Skeletal muscle tissue (tissue), 3 donors: ENCODE measurements at regions not wholly inside any gene's neighbourhood (a gene's known extent, or its start where the extent isn't known, plus 50 kb on each side); places are given as distances from the start of the nearest gene placed in this dataset.

Source experiments
- H3K27ac ChIP-seq: one replicate; pipeline ENCODE4 v1.7.0; 2013; ENCODE audit warnings: mild to moderate bottlenecking, low read depth, low read length, inconsistent platforms
- H3K27me3 ChIP-seq, 3 donors: one replicate each; pipeline ENCODE4 v1.7.0; 2013; ENCODE audit warnings: low read length in 3 of 3; ENCODE audit not compliant: control insufficient read depth in 3 of 3, insufficient read depth in 3 of 3
- H3K36me3 ChIP-seq, 3 donors: one replicate each; pipeline ENCODE4 v1.7.0; 2013; ENCODE audit warnings: low read length in 3 of 3; ENCODE audit not compliant: control insufficient read depth in 3 of 3, insufficient read depth in 3 of 3
- H3K4me1 ChIP-seq, 3 donors: one replicate each; pipeline ENCODE4 v1.7.0; 2013; ENCODE audit warnings: low read length in 3 of 3, mild to moderate bottlenecking in 3 of 3; ENCODE audit not compliant: control insufficient read depth in 3 of 3, insufficient read depth in 3 of 3
- H3K4me3 ChIP-seq, 3 donors: one replicate each; pipeline ENCODE4 v1.7.0; 2013; ENCODE audit warnings: low read length in 3 of 3
- H3K9ac ChIP-seq, 3 donors: one replicate each; pipeline ENCODE4 v1.7.0; 2013; ENCODE audit warnings: low read length in 3 of 3, mild to moderate bottlenecking in 3 of 3, moderate library complexity in 2 of 3, low read depth in 1 of 3
- H3K9me3 ChIP-seq, 3 donors: one replicate each; pipeline ENCODE4 v1.7.0; 2013; ENCODE audit warnings: low read length in 3 of 3; ENCODE audit not compliant: control insufficient read depth in 3 of 3
- donor health status: Osteomylitis.

DNA sequence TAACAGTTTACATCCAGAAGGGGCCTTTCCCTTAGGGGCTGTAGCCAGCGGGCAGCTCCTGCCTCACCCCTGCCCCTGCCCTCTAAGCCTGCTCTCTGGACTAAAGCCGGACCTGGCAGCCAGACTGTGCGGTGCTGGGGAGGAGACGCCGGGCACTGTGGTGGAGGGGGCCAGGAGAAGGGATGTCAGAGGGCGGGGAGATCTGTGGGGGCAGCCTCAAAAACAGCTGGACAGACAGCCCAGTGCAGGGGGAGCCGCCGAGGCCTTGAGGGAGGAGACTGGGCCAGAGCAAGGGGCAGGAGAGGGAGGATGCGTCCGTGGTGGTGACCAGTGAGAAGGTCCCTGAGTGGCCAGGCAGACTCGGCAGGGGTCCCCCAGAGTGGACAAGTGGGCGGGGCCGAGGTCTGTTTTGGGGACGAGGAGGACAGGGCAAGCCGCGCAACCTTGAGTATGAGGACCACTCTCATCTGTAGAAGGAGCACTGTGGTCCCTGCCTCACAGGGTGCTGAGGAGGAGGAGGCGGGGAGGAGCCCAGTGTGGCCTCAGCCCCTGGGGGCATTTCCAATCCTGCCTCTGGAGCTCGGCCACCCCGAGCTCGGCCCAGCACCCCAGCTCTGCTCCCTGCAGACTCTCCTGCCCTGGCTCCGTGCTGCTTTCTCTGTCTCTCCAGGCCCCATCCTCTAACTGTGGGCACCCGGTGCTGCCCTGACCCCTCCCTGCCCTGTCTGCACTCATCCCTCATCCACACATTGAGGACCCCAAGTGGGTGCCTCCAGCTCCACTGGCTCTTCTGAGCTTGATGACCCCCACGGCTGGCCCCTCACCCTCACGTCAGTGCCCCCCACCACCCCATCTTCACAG, 59.2 kb upstream of the NKX1-1 start:
- H3K36me3 ChIP-seq: no peaks in the 10 kb centered on the region
- H3K4me3 ChIP-seq: no peak overlapping the region
- H3K9me3 ChIP-seq: peaks cover 0 to 6% (median 0%) of the 10 kb centered on the region in 3 donors
- H3K4me1 ChIP-seq: no peaks in the 10 kb centered on the region
- no peak overlapping the region for H3K9ac ChIP-seq
- no peak overlapping the region for H3K27ac ChIP-seq
- peaks cover 42 to 66% (median 63%) of the 10 kb centered on the region in 3 donors for H3K27me3 ChIP-seq

DNA sequence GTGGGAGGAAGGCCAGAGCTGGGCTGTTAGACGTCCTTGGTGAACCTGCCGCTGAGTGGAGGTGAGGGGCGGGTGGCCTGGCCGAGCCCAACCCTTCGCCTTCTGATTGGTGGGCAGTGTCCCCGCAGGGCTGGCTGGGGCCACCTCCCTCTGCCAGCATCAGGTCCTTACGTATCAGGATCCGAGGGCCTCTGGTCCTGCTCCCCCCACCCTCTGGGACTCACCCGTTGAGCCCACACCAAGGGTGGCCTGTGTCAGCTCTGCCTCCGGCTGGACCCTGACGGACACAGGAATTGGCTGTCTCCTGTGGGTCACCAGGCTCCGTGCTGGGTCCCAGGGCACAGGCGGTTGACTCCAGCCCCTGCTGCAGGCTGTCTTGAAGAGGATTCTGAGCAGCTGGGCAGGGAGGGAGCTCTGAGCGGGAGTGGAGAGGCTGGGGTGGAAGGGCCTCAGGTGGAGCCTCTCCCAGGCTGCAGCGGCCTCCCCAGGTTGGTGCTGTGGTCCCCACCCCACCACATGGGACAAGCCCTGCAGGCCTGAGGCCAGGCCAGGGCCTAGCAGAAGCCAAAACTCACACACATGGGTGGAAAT, 58.4 kb upstream of the NKX1-1 start:
- Histone ChIP-seq H3K27ac (no peak overlapping the region), H3K4me3 (no peak overlapping the region), H3K36me3 (no peaks in the 10 kb centered on the region), H3K9ac (no peak overlapping the region), H3K27me3 (peaks cover 45 to 66% (median 64%) of the 10 kb centered on the region in 3 donors), H3K9me3 (peaks cover 0 to 6% (median 0%) of the 10 kb centered on the region in 3 donors), H3K4me1 (no peaks in the 10 kb centered on the region)

DNA sequence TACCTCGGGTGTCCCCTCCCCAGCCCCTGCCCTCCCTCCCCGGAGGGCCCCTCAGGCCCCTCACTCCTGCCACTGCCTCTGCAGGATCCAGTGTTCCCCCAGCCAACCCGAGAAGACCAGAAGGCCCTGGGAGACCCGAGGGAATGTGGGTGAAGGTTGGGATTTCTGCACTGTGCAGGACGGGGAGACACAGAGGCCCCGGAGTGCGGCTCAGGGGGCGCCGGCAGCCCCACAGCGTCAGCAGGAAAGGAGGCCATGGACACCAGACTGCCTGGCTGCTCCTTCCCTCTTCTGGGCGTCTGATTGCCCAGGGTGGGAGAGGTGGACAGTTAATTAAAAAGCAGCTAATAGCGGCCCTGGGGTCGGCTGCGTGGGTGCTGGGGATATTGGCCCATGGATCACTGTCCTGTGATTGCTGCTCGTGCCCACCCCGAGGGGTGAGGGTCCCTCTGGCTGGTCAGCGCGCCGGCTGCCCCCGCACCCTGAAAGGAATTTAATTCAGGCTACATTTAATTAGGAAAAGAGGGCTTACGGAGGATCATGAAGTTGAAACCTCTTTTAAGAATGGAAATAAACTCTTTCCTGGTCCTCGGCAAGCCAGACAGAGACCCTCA, 57.8 kb upstream of the NKX1-1 start:
- Histone ChIP-seq H3K27me3 (peaks cover 43 to 64% (median 63%) of the 10 kb centered on the region in 3 donors), H3K27ac (no peak overlapping the region), H3K9me3 (peaks cover 0 to 6% (median 0%) of the 10 kb centered on the region in 3 donors), H3K9ac (no peak overlapping the region), H3K36me3 (no peaks in the 10 kb centered on the region), H3K4me3 (no peak overlapping the region), H3K4me1 (no peaks in the 10 kb centered on the region)

DNA sequence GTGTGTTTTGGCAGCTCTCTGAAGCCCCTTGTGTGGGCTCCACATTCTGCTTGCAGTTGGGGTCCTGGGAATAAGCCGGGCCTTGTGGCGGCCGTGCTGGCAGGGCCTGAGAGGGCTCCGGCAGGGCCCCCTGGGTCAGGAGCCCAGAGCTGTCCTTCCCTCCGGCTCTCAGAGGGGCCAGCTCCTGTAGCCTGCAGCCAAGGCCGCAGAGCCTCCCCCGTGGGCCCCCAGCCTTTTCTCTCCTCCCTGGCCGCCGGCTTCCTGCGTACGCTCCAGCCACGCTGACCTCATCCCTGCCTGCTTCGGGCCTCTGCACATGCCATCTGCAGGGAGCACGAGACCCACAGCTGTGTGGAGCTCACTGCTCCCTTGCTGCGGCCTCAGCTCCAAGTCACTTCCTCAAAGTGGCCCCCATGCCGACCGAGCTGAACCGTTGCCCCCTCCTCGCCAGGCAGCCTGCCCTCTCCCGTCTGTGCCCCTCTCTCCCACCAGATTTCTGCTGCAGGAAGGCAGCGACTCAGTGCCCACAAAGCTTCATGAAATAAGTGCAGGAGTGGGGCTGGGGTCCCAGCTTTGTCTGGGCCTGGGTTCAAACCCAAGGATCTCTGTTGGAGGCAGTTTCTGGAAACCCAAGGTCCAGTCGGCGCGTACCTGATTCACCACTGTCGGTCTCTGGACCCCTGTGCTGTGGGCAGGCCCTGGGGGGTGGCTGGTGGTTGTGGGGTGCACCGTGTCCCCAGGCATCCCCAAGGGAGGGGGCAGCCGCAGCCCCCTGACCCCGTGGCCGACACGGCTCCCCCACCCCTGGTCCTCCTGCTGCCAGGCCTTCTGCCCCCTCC, 57.1 kb upstream of the NKX1-1 start:
- H3K36me3 ChIP-seq: no peaks in the 10 kb centered on the region
- no peak overlapping the region for H3K9ac ChIP-seq
- H3K9me3 ChIP-seq: peaks cover 0 to 4% (median 0%) of the 10 kb centered on the region in 3 donors
- H3K27ac ChIP-seq: no peak overlapping the region
- no peaks in the 10 kb centered on the region for H3K4me1 ChIP-seq
- H3K4me3 ChIP-seq: no peak overlapping the region
- peaks cover 47 to 70% (median 64%) of the 10 kb centered on the region in 3 donors for H3K27me3 ChIP-seq

DNA sequence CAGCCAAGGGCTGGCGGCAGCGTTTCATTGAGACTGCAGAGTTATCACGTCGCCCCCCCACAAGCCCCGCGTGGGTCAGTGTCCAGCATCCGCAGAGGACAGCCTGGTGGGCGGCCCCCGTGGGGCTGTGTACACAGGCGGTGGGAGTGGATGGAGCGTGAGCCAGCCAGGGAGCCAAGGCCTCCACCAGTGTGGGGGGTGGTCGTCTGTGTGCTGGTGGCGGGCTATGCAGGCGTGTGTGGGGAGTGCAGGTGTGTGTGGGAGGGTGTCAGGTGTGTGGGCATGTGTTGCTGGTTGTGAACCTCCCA, 56.5 kb upstream of the NKX1-1 start:
- Histone ChIP-seq H3K9ac (no peak overlapping the region), H3K9me3 (no peaks in the 10 kb centered on the region), H3K27me3 (peaks cover 50 to 73% (median 65%) of the 10 kb centered on the region in 3 donors), H3K4me3 (no peak overlapping the region), H3K4me1 (no peaks in the 10 kb centered on the region), H3K36me3 (no peaks in the 10 kb centered on the region), H3K27ac (no peak overlapping the region)

DNA sequence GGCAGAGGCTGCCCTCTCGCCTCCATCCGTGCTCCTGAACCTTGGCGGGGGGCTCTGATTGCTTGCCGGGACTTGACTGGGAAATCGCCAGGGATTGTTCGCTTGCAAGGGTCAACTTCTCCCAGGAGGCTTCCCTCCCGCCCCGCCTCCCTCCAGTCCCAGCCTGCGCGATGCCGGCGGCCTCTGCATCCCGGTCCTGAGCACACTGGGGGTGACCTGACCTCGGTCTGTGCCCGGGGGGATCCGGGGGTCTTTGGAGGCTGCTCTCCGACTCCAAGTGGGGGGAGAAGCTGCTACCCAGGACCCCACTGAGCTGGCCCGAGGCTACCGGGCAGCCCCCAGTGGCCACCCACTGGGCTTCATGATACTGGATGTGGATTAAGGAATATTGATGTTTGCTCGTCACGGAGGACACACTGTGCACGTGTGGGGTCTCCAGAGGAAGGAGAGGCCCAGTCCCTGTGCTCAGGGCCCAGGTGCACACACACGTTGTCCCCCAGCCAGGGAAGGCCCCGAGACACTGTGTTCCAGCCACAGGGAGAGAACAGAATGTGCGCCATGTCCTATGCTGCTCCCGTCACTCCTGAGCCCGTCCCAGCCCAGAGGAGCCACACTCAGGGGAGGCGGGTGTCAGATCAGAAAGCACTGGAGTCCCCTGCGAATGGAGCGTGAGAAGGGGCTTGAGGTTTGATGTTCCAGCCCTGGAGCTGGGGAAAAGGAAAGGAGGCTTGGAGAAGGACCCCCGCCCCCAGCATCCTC, 55.9 kb upstream of the NKX1-1 start:
- H3K36me3 ChIP-seq: no peaks in the 10 kb centered on the region
- peaks cover 51 to 73% (median 65%) of the 10 kb centered on the region in 3 donors for H3K27me3 ChIP-seq
- H3K9me3 ChIP-seq: no peaks in the 10 kb centered on the region
- H3K4me1 ChIP-seq: no peaks in the 10 kb centered on the region
- no peak overlapping the region for H3K9ac ChIP-seq
- H3K27ac ChIP-seq: no peak overlapping the region
- no peak overlapping the region for H3K4me3 ChIP-seq

DNA sequence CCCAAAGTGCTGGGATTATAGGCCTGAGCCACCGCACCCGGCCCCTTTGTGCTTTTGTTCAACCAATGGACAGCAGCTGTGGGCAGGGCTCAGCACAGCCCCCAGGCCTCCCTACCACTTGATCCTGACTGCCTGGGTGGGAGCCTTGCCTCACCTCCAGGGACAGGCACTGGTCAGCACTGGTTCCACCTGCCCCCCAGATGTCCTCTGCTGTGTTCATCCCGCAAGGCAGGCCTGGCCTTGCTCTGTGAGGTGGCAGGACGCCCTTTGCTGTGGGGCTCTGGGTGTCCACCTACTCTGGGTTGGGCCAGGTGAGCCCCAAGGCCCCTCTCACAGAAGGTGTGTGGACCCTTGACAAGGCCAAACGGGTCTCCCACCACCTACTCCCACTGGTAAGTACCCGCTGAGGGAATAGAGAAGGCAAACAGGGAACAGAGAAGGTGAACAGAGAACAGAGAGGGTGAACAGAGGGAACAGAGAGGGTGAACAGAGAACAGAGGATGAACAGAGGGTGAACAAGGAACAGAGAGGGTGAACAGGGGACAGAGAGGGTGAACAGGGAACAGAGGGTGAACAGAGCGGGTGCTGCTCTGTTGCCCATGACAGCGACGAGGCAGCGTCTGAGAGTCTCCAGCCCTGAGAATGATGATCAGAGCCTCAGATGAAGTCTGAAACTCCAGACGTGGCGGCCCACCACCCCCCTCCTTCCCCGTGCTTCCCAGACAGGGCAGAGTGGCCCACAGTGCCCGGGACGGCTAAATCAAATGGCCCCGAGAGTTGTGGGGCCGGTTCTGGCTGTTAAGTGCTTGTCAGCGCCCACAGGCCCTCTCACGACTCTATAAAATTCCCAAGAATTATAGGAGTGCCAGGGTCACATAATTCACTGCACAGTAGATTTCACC, 55.0 kb upstream of the NKX1-1 start:
- no peak overlapping the region for H3K4me3 ChIP-seq
- no peak overlapping the region for H3K9ac ChIP-seq
- no peaks in the 10 kb centered on the region for H3K4me1 ChIP-seq
- H3K27ac ChIP-seq: no peak overlapping the region
- no peaks in the 10 kb centered on the region for H3K9me3 ChIP-seq
- H3K27me3 ChIP-seq: peaks cover 51 to 71% (median 64%) of the 10 kb centered on the region in 3 donors
- H3K36me3 ChIP-seq: no peaks in the 10 kb centered on the region

DNA sequence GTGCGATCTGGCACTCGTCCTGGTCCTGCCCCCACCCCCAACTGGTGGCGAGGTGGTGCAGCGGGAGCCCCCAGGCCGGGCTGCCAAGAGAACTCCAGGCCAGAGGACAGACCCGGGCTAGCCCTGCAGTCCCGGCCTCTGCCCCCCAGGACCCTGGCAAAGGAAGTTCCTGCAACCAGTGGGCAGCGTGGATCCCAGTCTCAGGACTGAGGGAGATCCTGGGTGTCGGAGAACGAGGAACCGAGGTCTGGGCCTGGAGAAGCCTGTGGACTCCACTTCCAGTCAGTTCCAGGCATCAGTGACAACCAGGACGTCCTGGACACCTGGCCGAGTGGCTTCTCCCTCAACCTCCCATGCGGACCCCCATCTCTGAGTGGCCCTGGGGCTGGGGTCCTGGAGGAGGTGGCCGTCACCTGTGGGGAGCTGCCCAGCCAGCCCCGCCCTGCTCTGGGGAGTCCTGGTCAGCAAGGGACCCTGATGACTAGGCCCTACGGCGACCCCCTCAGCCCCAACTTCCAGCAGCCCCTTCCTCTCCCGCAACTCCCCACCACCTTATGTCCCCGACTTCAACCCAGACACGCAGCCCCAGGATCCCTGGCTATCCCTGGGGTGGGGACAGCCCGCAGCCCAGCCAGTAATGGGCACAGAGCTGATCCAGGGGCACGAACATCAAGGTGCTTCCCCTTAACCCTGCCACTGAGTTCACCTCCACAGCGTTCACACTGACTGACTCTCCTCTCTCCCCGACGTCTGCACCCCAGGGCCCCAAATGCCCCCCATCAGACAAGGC, 53.7 kb upstream of the NKX1-1 start:
- no peak overlapping the region for H3K27ac ChIP-seq
- no peaks in the 10 kb centered on the region for H3K9me3 ChIP-seq
- no peaks in the 10 kb centered on the region for H3K36me3 ChIP-seq
- no peak overlapping the region for H3K4me3 ChIP-seq
- no peaks in the 10 kb centered on the region for H3K4me1 ChIP-seq
- peaks cover 50 to 61% (median 54%) of the 10 kb centered on the region in 3 donors for H3K27me3 ChIP-seq
- H3K9ac ChIP-seq: no peak overlapping the region
